ENCODE measurements at regions not wholly inside any gene's neighbourhood (a gene's known extent, or its start where the extent isn't known, plus 50 kb on each side); places are given as distances from the start of the nearest gene placed in this dataset.

DNA sequence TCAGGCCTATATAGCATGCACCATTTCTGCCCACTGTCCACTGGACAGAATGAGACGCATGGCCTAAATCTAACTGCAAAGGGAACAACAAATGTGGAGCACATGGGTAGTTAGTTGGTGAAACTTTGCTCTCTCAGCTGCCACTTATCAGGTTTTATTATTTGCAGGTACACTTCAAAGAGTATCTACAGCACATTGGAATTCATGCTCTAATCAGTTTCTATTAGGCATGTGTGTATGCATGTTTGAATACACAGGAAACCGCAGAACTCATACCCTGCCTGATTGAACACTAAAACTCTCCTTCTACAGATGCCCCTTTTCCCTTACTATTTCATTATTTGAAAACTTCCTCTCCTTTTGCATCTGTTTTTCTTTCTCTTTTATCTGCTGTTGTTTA, 97.4 kb upstream of the HSF2 start:
- DNase-seq (no peak), ATAC-seq (no peak)
- TF ChIP-seq, protein P1, sequence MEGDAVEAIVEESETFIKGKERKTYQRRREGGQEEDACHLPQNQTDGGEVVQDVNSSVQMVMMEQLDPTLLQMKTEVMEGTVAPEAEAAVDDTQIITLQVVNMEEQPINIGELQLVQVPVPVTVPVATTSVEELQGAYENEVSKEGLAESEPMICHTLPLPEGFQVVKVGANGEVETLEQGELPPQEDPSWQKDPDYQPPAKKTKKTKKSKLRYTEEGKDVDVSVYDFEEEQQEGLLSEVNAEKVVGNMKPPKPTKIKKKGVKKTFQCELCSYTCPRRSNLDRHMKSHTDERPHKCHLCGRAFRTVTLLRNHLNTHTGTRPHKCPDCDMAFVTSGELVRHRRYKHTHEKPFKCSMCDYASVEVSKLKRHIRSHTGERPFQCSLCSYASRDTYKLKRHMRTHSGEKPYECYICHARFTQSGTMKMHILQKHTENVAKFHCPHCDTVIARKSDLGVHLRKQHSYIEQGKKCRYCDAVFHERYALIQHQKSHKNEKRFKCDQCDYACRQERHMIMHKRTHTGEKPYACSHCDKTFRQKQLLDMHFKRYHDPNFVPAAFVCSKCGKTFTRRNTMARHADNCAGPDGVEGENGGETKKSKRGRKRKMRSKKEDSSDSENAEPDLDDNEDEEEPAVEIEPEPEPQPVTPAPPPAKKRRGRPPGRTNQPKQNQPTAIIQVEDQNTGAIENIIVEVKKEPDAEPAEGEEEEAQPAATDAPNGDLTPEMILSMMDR (IDR thresholded peaks at IDR 0.05): no peak
- Histone ChIP-seq H3K4me3 (no peak overlapping the region), H3K36me3 (no peaks in the 10 kb centered on the region), H3K4me1 (no peaks in the 10 kb centered on the region), H3K9me3 (peaks cover 0 to 8% (median 0%) of the 10 kb centered on the region in 11 donors), H3K27me3 (no peaks in the 10 kb centered on the region), H3K27ac (no peak overlapping the region)
- intact Hi-C loops (cut with DNase I): no loop called here
- WGBS, 2 donors: 93 to 98% methylated on average over 2 of the region's 2 CpGs

- ATAC-seq: no peak
- no peaks in the 10 kb centered on the region for H3K36me3 ChIP-seq
- H3K27me3 ChIP-seq: no peaks in the 10 kb centered on the region
- no peak overlapping the region for H3K27ac ChIP-seq
- WGBS, 2 donors: 70 to 78% methylated on average over 3 of the region's 3 CpGs
- intact Hi-C loops (cut with DNase I): no loop called here
- no peak for DNase-seq
- peaks cover 0 to 20% (median 5%) of the 10 kb centered on the region in 11 donors for H3K9me3 ChIP-seq
- H3K4me3 ChIP-seq: no peak overlapping the region
- TF ChIP-seq, protein P1 (IDR thresholded peaks at IDR 0.05): no peak
- H3K4me1 ChIP-seq: no peaks in the 10 kb centered on the region
Observed at GRCh38 chr6:122307577-122307976, 91.9 kb upstream of the HSF2 start.

DNA sequence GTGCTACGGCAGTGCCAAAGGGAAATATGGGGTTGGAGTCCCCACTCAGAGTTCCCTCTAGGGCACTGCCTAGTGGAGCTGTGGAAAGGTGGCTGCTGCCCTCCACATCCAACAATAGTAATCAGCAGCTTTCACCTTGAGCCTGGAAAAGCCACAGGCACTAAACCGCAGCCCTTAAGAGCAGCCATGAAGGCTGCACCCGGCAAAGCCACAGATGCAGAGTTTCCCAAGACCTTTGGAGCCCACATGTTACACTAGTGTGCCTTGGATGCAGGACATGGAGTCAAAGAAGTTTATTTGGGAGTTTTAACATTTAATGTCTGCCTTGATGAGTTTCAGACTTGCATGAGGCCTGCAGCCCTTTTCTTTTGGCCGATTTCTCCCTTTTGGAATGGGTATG, 91.4 kb upstream of the HSF2 start:
- H3K9me3 ChIP-seq: peaks cover 0 to 20% (median 5%) of the 10 kb centered on the region in 11 donors
- no peaks in the 10 kb centered on the region for H3K27me3 ChIP-seq
- H3K4me1 ChIP-seq: no peaks in the 10 kb centered on the region
- no peak for DNase-seq
- no peak for ATAC-seq
- H3K27ac ChIP-seq: no peak overlapping the region
- 84 to 96% methylated on average over 4 of the region's 4 CpGs for WGBS, 2 donors
- no peaks in the 10 kb centered on the region for H3K36me3 ChIP-seq
- no peak overlapping the region for H3K4me3 ChIP-seq
- TF ChIP-seq, protein P1 (IDR thresholded peaks at IDR 0.05): no peak
- intact Hi-C loops (cut with DNase I): no loop called here

- no peaks in the 10 kb centered on the region for H3K36me3 ChIP-seq
- no peaks in the 10 kb centered on the region for H3K27me3 ChIP-seq
- no peaks in the 10 kb centered on the region for H3K4me1 ChIP-seq
- H3K4me3 ChIP-seq: no peak overlapping the region
- no peak for DNase-seq
- 52 to 64% methylated on average over 1 of the region's 1 CpG for WGBS, 2 donors
- TF ChIP-seq, protein P1 (IDR thresholded peaks at IDR 0.05): no peak
- intact Hi-C loops (cut with DNase I): no loop called here
- no peak overlapping the region for H3K27ac ChIP-seq
- no peak for ATAC-seq
- peaks cover 0 to 17% (median 3%) of the 10 kb centered on the region in 11 donors for H3K9me3 ChIP-seq
Observed at GRCh38 chr6:122315842-122316241, 83.6 kb upstream of the HSF2 start.

Data from heart right ventricle (tissue), 16 donors.